ENCODE measurements at regions not wholly inside any gene's neighbourhood (a gene's known extent, or its start where the extent isn't known, plus 50 kb on each side); places are given as distances from the start of the nearest gene placed in this dataset.

- TF ChIP-seq REST (IDR thresholded peaks at IDR 0.05; ENCODE audit: insufficient read depth in 1 of 2, low read depth in 2 of 2, low read length in 1 of 2) (no peak), POLR2AphosphoS5 (IDR thresholded peaks at IDR 0.05; ENCODE audit: low read depth, low read length) (no peak), CTCF (IDR thresholded peaks at IDR 0.05) (no peak), SIN3A (IDR thresholded peaks at IDR 0.05; ENCODE audit: borderline replicate concordance, insufficient read depth, low read depth, low read length) (no peak)
These were observed 277.5 kb downstream of the PDCD6IP start for GRCh38 chr3:34075975-34076374.
